ENCODE measurements at regions not wholly inside any gene's neighbourhood (a gene's known extent, or its start where the extent isn't known, plus 50 kb on each side); places are given as distances from the start of the nearest gene placed in this dataset.

DNA sequence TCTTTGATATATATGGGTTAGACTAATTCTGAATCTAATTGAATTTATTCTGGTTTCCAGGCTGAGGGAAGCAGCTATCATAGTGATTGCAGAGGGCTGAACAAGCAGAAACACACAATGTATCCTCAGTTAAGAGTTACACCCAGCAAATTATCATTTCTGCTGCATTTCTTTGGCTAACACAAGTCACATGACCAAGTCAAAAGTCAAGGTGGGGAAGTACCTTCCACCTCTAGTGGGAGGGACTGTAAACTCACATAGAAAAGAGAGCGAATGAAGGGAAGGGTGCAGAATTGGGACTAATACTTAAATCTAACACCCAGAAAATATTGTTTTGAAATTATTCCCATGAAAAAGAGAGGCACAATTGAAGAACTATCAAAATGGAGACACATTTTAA is 719.7 kb upstream of the MMS22L start:
- TF ChIP-seq EP300 (IDR thresholded peaks at IDR 0.05; ENCODE audit: borderline replicate concordance in 1 of 2, control insufficient read depth in 1 of 2, low read depth in 2 of 2, low read length in 2 of 2) (no peak), MYC (IDR thresholded peaks at IDR 0.05; ENCODE audit: insufficient read depth, insufficient read length, insufficient replicate concordance, low read length, severe bottlenecking) (no peak)
- TF ChIP-seq, protein P1, sequence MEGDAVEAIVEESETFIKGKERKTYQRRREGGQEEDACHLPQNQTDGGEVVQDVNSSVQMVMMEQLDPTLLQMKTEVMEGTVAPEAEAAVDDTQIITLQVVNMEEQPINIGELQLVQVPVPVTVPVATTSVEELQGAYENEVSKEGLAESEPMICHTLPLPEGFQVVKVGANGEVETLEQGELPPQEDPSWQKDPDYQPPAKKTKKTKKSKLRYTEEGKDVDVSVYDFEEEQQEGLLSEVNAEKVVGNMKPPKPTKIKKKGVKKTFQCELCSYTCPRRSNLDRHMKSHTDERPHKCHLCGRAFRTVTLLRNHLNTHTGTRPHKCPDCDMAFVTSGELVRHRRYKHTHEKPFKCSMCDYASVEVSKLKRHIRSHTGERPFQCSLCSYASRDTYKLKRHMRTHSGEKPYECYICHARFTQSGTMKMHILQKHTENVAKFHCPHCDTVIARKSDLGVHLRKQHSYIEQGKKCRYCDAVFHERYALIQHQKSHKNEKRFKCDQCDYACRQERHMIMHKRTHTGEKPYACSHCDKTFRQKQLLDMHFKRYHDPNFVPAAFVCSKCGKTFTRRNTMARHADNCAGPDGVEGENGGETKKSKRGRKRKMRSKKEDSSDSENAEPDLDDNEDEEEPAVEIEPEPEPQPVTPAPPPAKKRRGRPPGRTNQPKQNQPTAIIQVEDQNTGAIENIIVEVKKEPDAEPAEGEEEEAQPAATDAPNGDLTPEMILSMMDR (IDR thresholded peaks at IDR 0.05 in 2 of 3, conservative IDR thresholded peaks at IDR 0.05 in 1 of 3; ENCODE audit: control insufficient read depth in 2 of 3, extremely low read depth in 1 of 3, insufficient read depth in 1 of 3, low read depth in 3 of 3, low read length in 3 of 3), result no peak

Measured in GM12878 (cell line).